Keratinocyte (primary cell): ENCODE measurements at regions not wholly inside any gene's neighbourhood (a gene's known extent, or its start where the extent isn't known, plus 50 kb on each side); places are given as distances from the start of the nearest gene placed in this dataset.

ENCODE experiments used
- DNase-seq: peaks from one replicate; pipeline ENCODE4 v3.0.0-alpha.2; 2011; ENCODE audit warnings: low read depth, missing footprints, low spot score
- FAIRE-seq: peaks from 2 replicates; lab custom pipeline; 2011; peaks lifted over from hg19 to GRCh38; lab: Jason Lieb, UNC
- H2AFZ ChIP-seq: 2 replicates; pipeline ENCODE4 v1.6.0; 2012; ENCODE audit warnings: low read length, control low read depth, inconsistent platforms; ENCODE audit not compliant: control insufficient read depth
- H3K27ac ChIP-seq: 2 replicates; pipeline ENCODE4 v1.5.1; 2011; ENCODE audit warnings: low read length; ENCODE audit not compliant: control insufficient read depth, insufficient read depth
- H3K27me3 ChIP-seq: 3 replicates; pipeline ENCODE4 v1.6.0; 2011; ENCODE audit warnings: low read length; ENCODE audit not compliant: control insufficient read depth, insufficient read depth; ENCODE audit errors: extremely low read depth
- H3K36me3 ChIP-seq, 2 experiments: 2 replicates in 1 of 2; 3 replicates in 1 of 2; pipeline ENCODE4 v1.5.1; 2011; ENCODE audit warnings: low read length in 2 of 2, mild to moderate bottlenecking in 1 of 2; ENCODE audit not compliant: control insufficient read depth in 2 of 2, insufficient read depth in 2 of 2; ENCODE audit errors: extremely low read depth in 1 of 2
- H3K4me1 ChIP-seq: 3 replicates; pipeline ENCODE4 v1.5.1; 2011; ENCODE audit warnings: low read length; ENCODE audit not compliant: control insufficient read depth, insufficient read depth; ENCODE audit errors: extremely low read depth
- H3K4me2 ChIP-seq: 3 replicates; pipeline ENCODE4 v1.6.0; 2011; ENCODE audit warnings: low read depth, low read length; ENCODE audit not compliant: control insufficient read depth, insufficient read depth; ENCODE audit errors: extremely low read depth
- H3K4me3 ChIP-seq, 3 experiments: fragments of 200-600 bp in 1 of 3; sonication (generic) in 1 of 3; 2 replicates in 2 of 3; 3 replicates in 1 of 3; pipeline ENCODE4 v1.5.1; 2011 to 2016; ENCODE audit warnings: low read length in 3 of 3, mild to moderate bottlenecking in 3 of 3, control low read depth in 2 of 3, inconsistent platforms in 1 of 3, low read depth in 1 of 3, mixed read lengths in 1 of 3, mixed run types in 1 of 3, moderate library complexity in 1 of 3; ENCODE audit not compliant: control insufficient read depth in 2 of 3, insufficient read depth in 2 of 3; ENCODE audit errors: extremely low read depth in 1 of 3
- H3K79me2 ChIP-seq: 2 replicates; pipeline ENCODE4 v1.6.0; 2012; ENCODE audit warnings: low read length; ENCODE audit not compliant: control insufficient read depth, insufficient read depth
- H3K9ac ChIP-seq: 3 replicates; pipeline ENCODE4 v1.6.0; 2011; ENCODE audit warnings: low read length; ENCODE audit not compliant: control insufficient read depth, insufficient read depth; ENCODE audit errors: extremely low read depth
- H3K9me1 ChIP-seq: 3 replicates; pipeline ENCODE4 v1.6.0; 2011; ENCODE audit warnings: low read length; ENCODE audit not compliant: control insufficient read depth, insufficient read depth; ENCODE audit errors: extremely low read depth
- H3K9me3 ChIP-seq: 2 replicates; pipeline ENCODE4 v1.5.1; 2012; ENCODE audit warnings: low read depth, low read length; ENCODE audit not compliant: control insufficient read depth
- H4K20me1 ChIP-seq: 3 replicates; pipeline ENCODE4 v1.6.0; 2011; ENCODE audit warnings: low read length; ENCODE audit not compliant: control insufficient read depth, insufficient read depth; ENCODE audit errors: extremely low read depth
- CTCF ChIP-seq, 3 experiments: IDR thresholded peaks in 1 of 3; conservative IDR thresholded peaks in 1 of 3; optimal IDR thresholded peaks in 1 of 3; 2 replicates in 2 of 3; 3 replicates in 1 of 3; pipeline versions ENCODE3 to v1.5.1; 2011; ENCODE audit warnings: low read length in 3 of 3, mild to moderate bottlenecking in 3 of 3, moderate library complexity in 2 of 3, control low read depth in 1 of 3, inconsistent platforms in 1 of 3; ENCODE audit not compliant: insufficient read depth in 2 of 3; ENCODE audit errors: extremely low read depth in 1 of 3
- EZH2 ChIP-seq: IDR thresholded peaks from one replicate; pipeline ENCODE4 v1.6.1; 2012; ENCODE audit warnings: inconsistent platforms, mild to moderate bottlenecking, low read length, moderate library complexity
- dilution Hi-C: fragments of 300-500 bp; cut with MboI; formaldehyde crosslinking; loops from one replicate; pipeline ENCODE4 v1.7.0; 2020; ENCODE audit warnings: low sequenced_read_pairs; ENCODE audit not compliant: extremely low pct_ligation_motif_present

- no peak overlapping the region for H3K4me3 ChIP-seq
- H3K9me1 ChIP-seq: no peaks in the 10 kb centered on the region
- H3K9me3 ChIP-seq: no peaks in the 10 kb centered on the region
- dilution Hi-C loops: no loop called here
- H3K4me2 ChIP-seq: no peak overlapping the region
- no peaks in the 10 kb centered on the region for H4K20me1 ChIP-seq
- H3K27me3 ChIP-seq: no peaks in the 10 kb centered on the region
- H2AFZ ChIP-seq: no peak overlapping the region
- H3K79me2 ChIP-seq: no peaks in the 10 kb centered on the region
- FAIRE-seq (no peak), DNase-seq (no peak)
- no peak overlapping the region for H3K27ac ChIP-seq
- H3K4me1 ChIP-seq: no peaks in the 10 kb centered on the region
- H3K36me3 ChIP-seq: no peaks in the 10 kb centered on the region
- TF ChIP-seq CTCF (optimal IDR thresholded peaks at IDR 0.05 in 1 of 3, IDR thresholded peaks at IDR 0.05 in 1 of 3, conservative IDR thresholded peaks at IDR 0.05 in 1 of 3; ENCODE audit: extremely low read depth in 1 of 3, insufficient read depth in 2 of 3, low read length in 3 of 3): no peak
- TF ChIP-seq EZH2: no peak
- H3K9ac ChIP-seq: no peak overlapping the region
Measured at GRCh38 chr2:104975851-104976250, 62.0 kb upstream of the MRPS9 start.

DNA sequence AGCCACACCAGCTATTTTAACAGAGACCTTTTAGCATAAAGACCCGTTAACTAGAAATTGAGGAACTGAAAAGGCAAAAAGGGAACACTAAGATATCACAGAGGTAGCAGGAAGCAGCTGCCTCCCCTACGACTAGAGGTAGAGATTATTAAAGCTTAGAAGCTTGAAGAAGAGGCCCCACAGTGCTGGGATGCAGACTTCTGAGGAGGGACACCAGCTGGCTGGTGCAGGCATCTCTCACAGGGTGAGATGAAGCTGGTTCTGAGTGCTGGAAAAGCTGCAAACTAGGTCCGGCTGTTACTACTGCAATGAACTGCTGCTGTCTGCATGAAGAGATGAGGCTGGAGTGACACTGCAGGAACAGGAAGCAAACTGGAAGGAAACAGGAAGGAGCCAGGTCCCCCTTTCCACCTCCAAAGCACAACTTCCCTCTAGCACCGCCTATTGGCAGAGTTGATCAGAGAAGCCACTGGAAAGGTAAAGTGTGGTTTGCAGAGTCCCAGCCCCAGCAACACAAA is 61.2 kb upstream of the MRPS9 start:
- H3K9ac ChIP-seq: no peak overlapping the region
- no peaks in the 10 kb centered on the region for H3K79me2 ChIP-seq
- no peak overlapping the region for H3K4me3 ChIP-seq
- H3K27ac ChIP-seq: no peak overlapping the region
- dilution Hi-C loops: no loop called here
- H3K36me3 ChIP-seq: no peaks in the 10 kb centered on the region
- FAIRE-seq: no peak
- H4K20me1 ChIP-seq: no peaks in the 10 kb centered on the region
- DNase-seq: no peak
- H3K27me3 ChIP-seq: no peaks in the 10 kb centered on the region
- TF ChIP-seq CTCF (optimal IDR thresholded peaks at IDR 0.05 in 1 of 3, IDR thresholded peaks at IDR 0.05 in 1 of 3, conservative IDR thresholded peaks at IDR 0.05 in 1 of 3; ENCODE audit: extremely low read depth in 1 of 3, insufficient read depth in 2 of 3, low read length in 3 of 3): peak in 1 of 3 experiments; percentile 5
- no peak for TF ChIP-seq EZH2
- H3K4me1 ChIP-seq: no peaks in the 10 kb centered on the region
- no peak overlapping the region for H2AFZ ChIP-seq
- no peaks in the 10 kb centered on the region for H3K9me3 ChIP-seq
- no peaks in the 10 kb centered on the region for H3K9me1 ChIP-seq
- H3K4me2 ChIP-seq: no peak overlapping the region
